ENCODE measurements at regions not wholly inside any gene's neighbourhood (a gene's known extent, or its start where the extent isn't known, plus 50 kb on each side); places are given as distances from the start of the nearest gene placed in this dataset.

- Histone ChIP-seq H3K9me3 (no peaks in the 10 kb centered on the region), H3K27me3 (replicated peaks in 1 of 2; ENCODE audit: control insufficient read depth in 2 of 2, extremely low read depth in 1 of 2, insufficient read depth in 2 of 2, low read length in 1 of 2) (no peaks in the 10 kb centered on the region), H3K36me3 (ENCODE audit: control insufficient read depth in 2 of 2, extremely low read depth in 1 of 2, insufficient read depth in 1 of 2, low read length in 1 of 2) (no peaks in the 10 kb centered on the region), H3K4me1 (ENCODE audit: control insufficient read depth in 1 of 2, extremely low read depth in 1 of 2, insufficient read depth in 2 of 2, low read length in 2 of 2) (no peaks in the 10 kb centered on the region), H3K4me3 (ENCODE audit: control insufficient read depth in 1 of 2, extremely low read depth in 1 of 2, low read length in 1 of 2) (no peak overlapping the region), H3K27ac (ENCODE audit: low read length) (no peak overlapping the region)
- ATAC-seq (replicated peaks in 1 of 4) (no peak), DNase-seq (no peak)
- ChIA-PET POLR2A (no interaction called here), CTCF (no interaction called here)
- no peaks in the 10 kb centered on the region for H3K36me3 Mint-ChIP-seq
- no peaks in the 10 kb centered on the region for H3K27me3 Mint-ChIP-seq
- no peak overlapping the region for H3K27ac Mint-ChIP-seq
- peaks cover 7 to 13% (median 8%) of the 10 kb centered on the region in 3 donors for H3K9me3 Mint-ChIP-seq
- H3K4me3 Mint-ChIP-seq, result no peak overlapping the region
- H3K4me1 Mint-ChIP-seq, result no peaks in the 10 kb centered on the region
Measured at GRCh38 chr12:73158341-73158740, 886.2 kb downstream of the TRHDE start.

- Histone ChIP-seq H3K4me3 (ENCODE audit: control insufficient read depth in 1 of 2, extremely low read depth in 1 of 2, low read length in 1 of 2) (no peak overlapping the region), H3K36me3 (ENCODE audit: control insufficient read depth in 2 of 2, extremely low read depth in 1 of 2, insufficient read depth in 1 of 2, low read length in 1 of 2) (no peaks in the 10 kb centered on the region), H3K27ac (ENCODE audit: low read length) (no peak overlapping the region), H3K27me3 (replicated peaks in 1 of 2; ENCODE audit: control insufficient read depth in 2 of 2, extremely low read depth in 1 of 2, insufficient read depth in 2 of 2, low read length in 1 of 2) (no peaks in the 10 kb centered on the region), H3K9me3 (no peaks in the 10 kb centered on the region), H3K4me1 (ENCODE audit: control insufficient read depth in 1 of 2, extremely low read depth in 1 of 2, insufficient read depth in 2 of 2, low read length in 2 of 2) (no peaks in the 10 kb centered on the region)
- Mint-ChIP-seq H3K27ac (no peak overlapping the region), H3K4me1 (no peaks in the 10 kb centered on the region), H3K27me3 (no peaks in the 10 kb centered on the region), H3K36me3 (no peaks in the 10 kb centered on the region), H3K9me3 (peaks cover 7 to 13% (median 13%) of the 10 kb centered on the region in 3 donors), H3K4me3 (no peak overlapping the region)
- CTCF ChIA-PET, result no interaction called here
- no peak for DNase-seq
- no peak for ATAC-seq (replicated peaks in 1 of 4)
- POLR2A ChIA-PET, result no interaction called here
Measured at GRCh38 chr12:73159954-73160353, 887.8 kb downstream of the TRHDE start.

GRCh38 chr12:73161970-73162369 is 889.8 kb downstream of the TRHDE start:
- DNase-seq, result no peak
- Histone ChIP-seq H3K36me3 (ENCODE audit: control insufficient read depth in 2 of 2, extremely low read depth in 1 of 2, insufficient read depth in 1 of 2, low read length in 1 of 2) (no peaks in the 10 kb centered on the region), H3K27me3 (replicated peaks in 1 of 2; ENCODE audit: control insufficient read depth in 2 of 2, extremely low read depth in 1 of 2, insufficient read depth in 2 of 2, low read length in 1 of 2) (no peaks in the 10 kb centered on the region), H3K27ac (ENCODE audit: low read length) (no peak overlapping the region), H3K4me3 (ENCODE audit: control insufficient read depth in 1 of 2, extremely low read depth in 1 of 2, low read length in 1 of 2) (no peak overlapping the region), H3K4me1 (ENCODE audit: control insufficient read depth in 1 of 2, extremely low read depth in 1 of 2, insufficient read depth in 2 of 2, low read length in 2 of 2) (no peaks in the 10 kb centered on the region), H3K9me3 (no peaks in the 10 kb centered on the region)
- ATAC-seq (replicated peaks in 1 of 4), result no peak
- H3K36me3 Mint-ChIP-seq, result no peaks in the 10 kb centered on the region
- H3K4me3 Mint-ChIP-seq, result no peak overlapping the region
- H3K27ac Mint-ChIP-seq, result no peak overlapping the region
- H3K4me1 Mint-ChIP-seq, result no peaks in the 10 kb centered on the region
- H3K9me3 Mint-ChIP-seq, result peaks cover 7 to 13% (median 13%) of the 10 kb centered on the region in 3 donors
- CTCF ChIA-PET, result no interaction called here
- POLR2A ChIA-PET, result no interaction called here
- no peaks in the 10 kb centered on the region for H3K27me3 Mint-ChIP-seq
- WGBS (ENCODE audit: insufficient coverage), result 100% methylated on average over 1 of the region's 2 CpGs

GRCh38 chr12:73180734-73181133 is 908.6 kb downstream of the TRHDE start:
- no peak overlapping the region for H3K4me3 ChIP-seq (ENCODE audit: control insufficient read depth in 1 of 2, extremely low read depth in 1 of 2, low read length in 1 of 2)
- CTCF ChIA-PET, result no interaction called here
- no peak overlapping the region for H3K27ac Mint-ChIP-seq
- no peak for ATAC-seq (replicated peaks in 1 of 4)
- no peak overlapping the region for H3K4me3 Mint-ChIP-seq
- no peak overlapping the region for H3K27ac ChIP-seq (ENCODE audit: low read length)
- no peaks in the 10 kb centered on the region for H3K4me1 ChIP-seq (ENCODE audit: control insufficient read depth in 1 of 2, extremely low read depth in 1 of 2, insufficient read depth in 2 of 2, low read length in 2 of 2)
- H3K9me3 Mint-ChIP-seq, result peaks cover 15 to 26% (median 15%) of the 10 kb centered on the region in 3 donors
- no peaks in the 10 kb centered on the region for H3K27me3 Mint-ChIP-seq
- POLR2A ChIA-PET, result no interaction called here
- H3K27me3 ChIP-seq (replicated peaks in 1 of 2; ENCODE audit: control insufficient read depth in 2 of 2, extremely low read depth in 1 of 2, insufficient read depth in 2 of 2, low read length in 1 of 2), result no peaks in the 10 kb centered on the region
- H3K36me3 ChIP-seq (ENCODE audit: control insufficient read depth in 2 of 2, extremely low read depth in 1 of 2, insufficient read depth in 1 of 2, low read length in 1 of 2), result no peaks in the 10 kb centered on the region
- 0% methylated on average over 1 of the region's 3 CpGs for WGBS (ENCODE audit: insufficient coverage)
- no peaks in the 10 kb centered on the region for H3K4me1 Mint-ChIP-seq
- H3K36me3 Mint-ChIP-seq, result no peaks in the 10 kb centered on the region
- DNase-seq, result no peak
- H3K9me3 ChIP-seq, result peaks cover 3% of the 10 kb centered on the region

GRCh38 chr12:73181244-73181643 is 909.1 kb downstream of the TRHDE start:
- Mint-ChIP-seq H3K4me3 (no peak overlapping the region), H3K27me3 (no peaks in the 10 kb centered on the region), H3K36me3 (no peaks in the 10 kb centered on the region), H3K27ac (no peak overlapping the region), H3K9me3 (peaks cover 19 to 29% (median 20%) of the 10 kb centered on the region in 3 donors), H3K4me1 (no peaks in the 10 kb centered on the region)
- Histone ChIP-seq H3K9me3 (peaks cover 3% of the 10 kb centered on the region), H3K4me1 (ENCODE audit: control insufficient read depth in 1 of 2, extremely low read depth in 1 of 2, insufficient read depth in 2 of 2, low read length in 2 of 2) (no peaks in the 10 kb centered on the region), H3K27me3 (replicated peaks in 1 of 2; ENCODE audit: control insufficient read depth in 2 of 2, extremely low read depth in 1 of 2, insufficient read depth in 2 of 2, low read length in 1 of 2) (no peaks in the 10 kb centered on the region), H3K36me3 (ENCODE audit: control insufficient read depth in 2 of 2, extremely low read depth in 1 of 2, insufficient read depth in 1 of 2, low read length in 1 of 2) (no peaks in the 10 kb centered on the region), H3K4me3 (ENCODE audit: control insufficient read depth in 1 of 2, extremely low read depth in 1 of 2, low read length in 1 of 2) (no peak overlapping the region), H3K27ac (ENCODE audit: low read length) (no peak overlapping the region)
- DNase-seq (no peak), ATAC-seq (replicated peaks in 1 of 4) (no peak)
- WGBS (ENCODE audit: insufficient coverage), result 60% methylated on average over 2 of the region's 7 CpGs
- ChIA-PET CTCF (no interaction called here), POLR2A (no interaction called here)

GRCh38 chr12:73185403-73185802 is 913.2 kb downstream of the TRHDE start:
- H3K9me3 Mint-ChIP-seq, result peaks cover 22 to 35% (median 30%) of the 10 kb centered on the region in 3 donors

GRCh38 chr12:73186272-73186671 is 914.1 kb downstream of the TRHDE start:
- H3K36me3 ChIP-seq (ENCODE audit: control insufficient read depth in 2 of 2, extremely low read depth in 1 of 2, insufficient read depth in 1 of 2, low read length in 1 of 2), result no peaks in the 10 kb centered on the region
- WGBS (ENCODE audit: insufficient coverage), result no CpG with 5 or more reads among the region's 2 CpGs
- Mint-ChIP-seq H3K36me3 (no peaks in the 10 kb centered on the region), H3K4me3 (no peak overlapping the region), H3K9me3 (peaks cover 22 to 35% (median 34%) of the 10 kb centered on the region in 3 donors), H3K4me1 (no peaks in the 10 kb centered on the region), H3K27me3 (no peaks in the 10 kb centered on the region), H3K27ac (no peak overlapping the region)
- no peaks in the 10 kb centered on the region for H3K27me3 ChIP-seq (replicated peaks in 1 of 2; ENCODE audit: control insufficient read depth in 2 of 2, extremely low read depth in 1 of 2, insufficient read depth in 2 of 2, low read length in 1 of 2)
- ATAC-seq (replicated peaks in 1 of 4) (no peak), DNase-seq (no peak)
- H3K27ac ChIP-seq (ENCODE audit: low read length), result no peak overlapping the region
- H3K9me3 ChIP-seq, result peaks cover 3% of the 10 kb centered on the region
- ChIA-PET CTCF (no interaction called here), POLR2A (no interaction called here)
- no peaks in the 10 kb centered on the region for H3K4me1 ChIP-seq (ENCODE audit: control insufficient read depth in 1 of 2, extremely low read depth in 1 of 2, insufficient read depth in 2 of 2, low read length in 2 of 2)
- H3K4me3 ChIP-seq (ENCODE audit: control insufficient read depth in 1 of 2, extremely low read depth in 1 of 2, low read length in 1 of 2), result no peak overlapping the region

More at GRCh38 chr12:73185403-73185802, 913.2 kb downstream of the TRHDE start:
- Histone ChIP-seq H3K9me3 (peaks cover 3% of the 10 kb centered on the region), H3K27me3 (replicated peaks in 1 of 2; ENCODE audit: control insufficient read depth in 2 of 2, extremely low read depth in 1 of 2, insufficient read depth in 2 of 2, low read length in 1 of 2) (no peaks in the 10 kb centered on the region), H3K4me1 (ENCODE audit: control insufficient read depth in 1 of 2, extremely low read depth in 1 of 2, insufficient read depth in 2 of 2, low read length in 2 of 2) (no peaks in the 10 kb centered on the region), H3K36me3 (ENCODE audit: control insufficient read depth in 2 of 2, extremely low read depth in 1 of 2, insufficient read depth in 1 of 2, low read length in 1 of 2) (no peaks in the 10 kb centered on the region), H3K27ac (ENCODE audit: low read length) (no peak overlapping the region), H3K4me3 (ENCODE audit: control insufficient read depth in 1 of 2, extremely low read depth in 1 of 2, low read length in 1 of 2) (no peak overlapping the region)
- ChIA-PET POLR2A (no interaction called here), CTCF (no interaction called here)
- ATAC-seq (replicated peaks in 1 of 4) (no peak), DNase-seq (no peak)
- H3K27ac Mint-ChIP-seq, result no peak overlapping the region
- no peak overlapping the region for H3K4me3 Mint-ChIP-seq
- no peaks in the 10 kb centered on the region for H3K36me3 Mint-ChIP-seq
- WGBS (ENCODE audit: insufficient coverage), result no CpG with 5 or more reads among the region's 1 CpG
- H3K4me1 Mint-ChIP-seq, result no peaks in the 10 kb centered on the region
- no peaks in the 10 kb centered on the region for H3K27me3 Mint-ChIP-seq

Measured in T-cell (primary cell).